ENCODE measurements at regions not wholly inside any gene's neighbourhood (a gene's known extent, or its start where the extent isn't known, plus 50 kb on each side); places are given as distances from the start of the nearest gene placed in this dataset.

- TF ChIP-seq CTCF (IDR thresholded peaks at IDR 0.05) (no peak), POLR2A (IDR thresholded peaks at IDR 0.05) (no peak), POLR2AphosphoS5 (IDR thresholded peaks at IDR 0.05; ENCODE audit: insufficient read depth in 1 of 2, low read depth in 1 of 2) (no peak)
Measured at GRCh38 chr20:53838311-53838868, 232.0 kb downstream of the BCAS1 start.

Measured in vagina (tissue), 2 donors.